PC-3 (cell line): ENCODE measurements at regions not wholly inside any gene's neighbourhood (a gene's known extent, or its start where the extent isn't known, plus 50 kb on each side); places are given as distances from the start of the nearest gene placed in this dataset.

Experiments used
- ATAC-seq: fragments of 200-7000 bp; cut with Tn5 transposase; 2 replicates; pipeline ENCODE4 v1.9.1; 2020; ENCODE audit warnings: mild to moderate bottlenecking, moderate library complexity
- BruUV-seq: library from RNA; stranded (reverse); fragments of 400-500 nt; replicated peaks from 2 replicates; lab custom pipeline; 2021; lab: Mats Ljungman, UMichigan
- CTCF ChIA-PET: fragments of 300-600 bp; sonication (Branson Sonifier 250); formaldehyde crosslinking; loops from one replicate; lab custom pipeline; 2022; ENCODE audit warnings: antibody characterized with exemption; lab: Charles Lee
- POLR2A ChIA-PET: fragments of 300-600 bp; sonication (Branson Sonifier 250); formaldehyde crosslinking; loops from one replicate; lab custom pipeline; 2022; ENCODE audit warnings: antibody characterized with exemption; ENCODE audit not compliant: unreplicated experiment; lab: Charles Lee
- DNase-seq: peaks from one replicate; pipeline ENCODE4 v3.0.0-alpha.2; 2015
- H2AFZ ChIP-seq: fragments of 300-600 bp; sonication (generic); 2 replicates; pipeline ENCODE4 v1.6.0; 2016; ENCODE audit warnings: antibody characterized with exemption, low read length
- H3F3A ChIP-seq: fragments of 300-600 bp; sonication (generic); one replicate; pipeline ENCODE4 v1.6.0; 2017; ENCODE audit warnings: antibody characterized with exemption, low read length, control low read depth, mild to moderate bottlenecking; ENCODE audit not compliant: unreplicated experiment
- H3K27ac ChIP-seq: fragments of 300-600 bp; sonication (generic); 2 replicates; pipeline ENCODE4 v1.5.1; 2016; ENCODE audit warnings: mild to moderate bottlenecking, low read length
- H3K27me3 ChIP-seq: fragments of 300-600 bp; sonication (generic); 2 replicates; pipeline ENCODE4 v1.6.1; 2016; ENCODE audit warnings: low read length, mixed read lengths
- H3K36me3 ChIP-seq: fragments of 300-600 bp; sonication (generic); 2 replicates; pipeline ENCODE4 v1.6.1; 2016; ENCODE audit warnings: low read depth, mixed run types, low read length, mixed read lengths
- H3K4me1 ChIP-seq: fragments of 300-600 bp; sonication (generic); 2 replicates; pipeline ENCODE4 v1.5.1; 2016; ENCODE audit warnings: low read length; ENCODE audit not compliant: insufficient read depth
- H3K4me2 ChIP-seq: fragments of 300-600 bp; sonication (generic); 2 replicates; pipeline ENCODE4 v1.6.0; 2016; ENCODE audit warnings: low read length
- H3K4me3 ChIP-seq: fragments of 300-600 bp; sonication (generic); 2 replicates; pipeline ENCODE4 v1.5.1; 2016; ENCODE audit warnings: mild to moderate bottlenecking, low read length, mixed read lengths
- H3K79me2 ChIP-seq: fragments of 300-600 bp; sonication (generic); 2 replicates; pipeline ENCODE4 v1.6.1; 2017; ENCODE audit warnings: low read length, mixed read lengths
- H3K9ac ChIP-seq: fragments of 300-600 bp; sonication (generic); 2 replicates; pipeline ENCODE4 v1.6.0; 2016; ENCODE audit warnings: mild to moderate bottlenecking, low read length
- H3K9me2 ChIP-seq: fragments of 300-600 bp; sonication (generic); replicated peaks from 2 replicates; pipeline ENCODE4 v1.6.1; 2016; ENCODE audit warnings: mixed run types, low read length, mixed read lengths
- H3K9me3 ChIP-seq: fragments of 300-600 bp; sonication (generic); 2 replicates; pipeline ENCODE4 v1.6.1; 2016; ENCODE audit warnings: low read length, mixed read lengths
- H4K20me1 ChIP-seq: fragments of 300-600 bp; sonication (generic); 2 replicates; pipeline ENCODE4 v1.6.1; 2016; ENCODE audit warnings: low read length, mixed read lengths
- CTCF ChIP-seq: fragments of 300-600 bp; sonication (generic); conservative IDR thresholded peaks from 2 replicates; pipeline ENCODE4 v1.5.1; 2017; ENCODE audit warnings: antibody characterized with exemption, low read depth, mild to moderate bottlenecking, low read length
- EZH2 ChIP-seq: fragments of 300-600 bp; sonication (generic); IDR thresholded peaks from one replicate; pipeline ENCODE4 v1.6.1; 2017; ENCODE audit warnings: antibody characterized with exemption, mild to moderate bottlenecking, low read length; ENCODE audit not compliant: unreplicated experiment
- EZH2phosphoT487 ChIP-seq: fragments of 300-600 bp; sonication (generic); IDR thresholded peaks from 2 replicates; pipeline ENCODE4 v1.6.1; 2018; ENCODE audit warnings: mild to moderate bottlenecking, antibody characterized with exemption, low read length, borderline replicate concordance
- intact Hi-C: fragments of 100-400 bp; cut with micrococcal nuclease; formaldehyde crosslinking; loops from 2 replicates; pipeline ENCODE4 v1.9.0; 2023

- no peak for TF ChIP-seq EZH2phosphoT487
- no peak for TF ChIP-seq CTCF
- TF ChIP-seq EZH2: no peak
- DNase-seq (no peak), ATAC-seq (no peak)
- no TSS peak for BruUV-seq
- CTCF ChIA-PET: no interaction called here
- Histone ChIP-seq H3K9me3 (no peaks in the 10 kb centered on the region), H3K9me2 (no peaks in the 10 kb centered on the region), H3K36me3 (no peaks in the 10 kb centered on the region), H3K9ac (no peak overlapping the region), H3K4me3 (no peak overlapping the region), H3K79me2 (no peaks in the 10 kb centered on the region), H3F3A (no peaks in the 10 kb centered on the region), H3K27ac (no peak overlapping the region), H3K4me2 (no peak overlapping the region), H2AFZ (no peak overlapping the region), H3K4me1 (no peaks in the 10 kb centered on the region), H4K20me1 (no peaks in the 10 kb centered on the region), H3K27me3 (no peaks in the 10 kb centered on the region)
- intact Hi-C loops: no loop called here
- POLR2A ChIA-PET: no interaction called here
These were observed 423.3 kb downstream of the FLRT2 start for GRCh38 chr14:85953265-85953664.

- Histone ChIP-seq H2AFZ (no peak overlapping the region), H3K4me3 (no peak overlapping the region), H3K4me1 (no peaks in the 10 kb centered on the region), H3K9ac (no peak overlapping the region), H4K20me1 (no peaks in the 10 kb centered on the region), H3K36me3 (no peaks in the 10 kb centered on the region), H3K27ac (no peak overlapping the region), H3F3A (no peaks in the 10 kb centered on the region), H3K79me2 (no peaks in the 10 kb centered on the region), H3K9me2 (no peaks in the 10 kb centered on the region), H3K27me3 (no peaks in the 10 kb centered on the region), H3K9me3 (0 out of 2 replicates have a peak, but pooled peaks cover 4% of the 10 kb centered on the region), H3K4me2 (no peak overlapping the region)
- CTCF ChIA-PET: no interaction called here
- intact Hi-C loops: no loop called here
- POLR2A ChIA-PET: interaction anchor here (0.7 kb wide), 1 partner anchor 75 kb away, joined by 6 read pairs; no protein-coding TSS in a partner anchor
- no peak for DNase-seq
- TF ChIP-seq CTCF (no peak), EZH2phosphoT487 (no peak), EZH2 (no peak)
- BruUV-seq: no TSS peak
- no peak for ATAC-seq
These were observed 418.2 kb downstream of the FLRT2 start for GRCh38 chr14:85948153-85948552.

GRCh38 chr14:85947461-85948139 is 417.7 kb downstream of the FLRT2 start:
- no peak for ATAC-seq
- H3K27me3 ChIP-seq: no peaks in the 10 kb centered on the region
- intact Hi-C loops: no loop called here
- no peak overlapping the region for H3K27ac ChIP-seq
- no peaks in the 10 kb centered on the region for H3K9me2 ChIP-seq
- no TSS peak for BruUV-seq
- ChIA-PET CTCF (no interaction called here), POLR2A (interaction anchor here (0.7 kb wide), 1 partner anchor 75 kb away, joined by 6 read pairs; no protein-coding TSS in a partner anchor)
- H3K36me3 ChIP-seq: no peaks in the 10 kb centered on the region
- no peaks in the 10 kb centered on the region for H3K4me1 ChIP-seq
- DNase-seq: no peak
- no peak overlapping the region for H2AFZ ChIP-seq
- no peak overlapping the region for H3K4me3 ChIP-seq
- no peak for TF ChIP-seq EZH2phosphoT487
- TF ChIP-seq CTCF: no peak
- no peak for TF ChIP-seq EZH2
- no peaks in the 10 kb centered on the region for H4K20me1 ChIP-seq
- H3K9ac ChIP-seq: no peak overlapping the region
- H3K9me3 ChIP-seq: peaks cover 7% of the 10 kb centered on the region; the same call in 1 of the 2 replicates
- H3K79me2 ChIP-seq: no peaks in the 10 kb centered on the region
- H3K4me2 ChIP-seq: no peak overlapping the region
- no peaks in the 10 kb centered on the region for H3F3A ChIP-seq
